Omental fat pad (tissue), 3 donors: ENCODE measurements at regions not wholly inside any gene's neighbourhood (a gene's known extent, or its start where the extent isn't known, plus 50 kb on each side); places are given as distances from the start of the nearest gene placed in this dataset.

Experiments used
- ATAC-seq: fragments of 150-250 bp; one replicate; pipeline ENCODE4 v1.9.1; 2016; ENCODE audit warnings: mild to moderate bottlenecking, moderate library complexity; ENCODE audit not compliant: low FRiP score
- DNase-seq: peaks from one replicate; pipeline ENCODE4 v3.0.0-alpha.2; 2019; ENCODE audit warnings: low spot score
- CTCF ChIP-seq, 3 donors: fragments of 450-650 bp; IDR thresholded peaks; one replicate each; pipeline ENCODE4 v1.5.1; 2016 to 2017; ENCODE audit warnings: antibody characterized with exemption in 3 of 3, mild to moderate bottlenecking in 3 of 3, moderate library complexity in 2 of 3

DNA sequence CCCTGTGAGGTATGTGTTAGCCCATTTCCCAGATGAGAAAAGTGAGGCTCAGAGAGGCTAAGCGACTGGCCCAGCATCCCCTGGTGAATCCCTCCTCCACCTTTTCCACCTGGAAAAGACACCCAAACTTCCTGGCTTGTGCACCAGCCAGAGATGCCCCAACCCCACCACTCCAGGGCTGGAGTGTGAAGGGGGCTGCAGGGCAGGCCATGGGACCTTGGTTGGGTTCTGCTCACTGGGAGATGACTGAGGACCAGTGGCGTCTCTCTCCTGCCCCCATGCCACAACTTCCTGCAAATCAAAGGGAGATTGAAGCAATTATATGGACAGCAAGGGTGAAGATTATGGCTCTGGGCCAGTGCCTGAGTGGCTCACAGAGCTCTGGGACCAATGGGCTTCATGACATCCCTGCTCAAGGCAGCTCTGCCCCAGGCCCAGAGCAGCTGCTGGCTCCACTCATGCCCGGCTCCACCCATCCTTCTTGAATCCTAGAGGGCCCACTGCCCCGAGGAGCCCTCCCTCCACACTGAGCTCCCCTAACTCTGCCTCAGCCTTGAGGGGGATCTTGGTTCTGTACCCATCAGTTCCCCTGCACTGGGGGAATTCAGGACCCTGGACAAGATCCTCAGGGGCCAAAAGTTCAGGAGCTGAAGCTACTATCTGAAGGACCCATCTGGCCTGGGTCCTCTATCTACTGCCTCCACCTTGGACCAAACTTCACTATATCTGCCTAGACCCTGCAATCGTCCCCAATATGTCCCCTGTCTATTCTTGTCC lies 416.9 kb downstream of the PTPRU start:
- TF ChIP-seq CTCF (IDR thresholded peaks at IDR 0.05): no peak
- ATAC-seq: no peak
- no peak for DNase-seq

DNA sequence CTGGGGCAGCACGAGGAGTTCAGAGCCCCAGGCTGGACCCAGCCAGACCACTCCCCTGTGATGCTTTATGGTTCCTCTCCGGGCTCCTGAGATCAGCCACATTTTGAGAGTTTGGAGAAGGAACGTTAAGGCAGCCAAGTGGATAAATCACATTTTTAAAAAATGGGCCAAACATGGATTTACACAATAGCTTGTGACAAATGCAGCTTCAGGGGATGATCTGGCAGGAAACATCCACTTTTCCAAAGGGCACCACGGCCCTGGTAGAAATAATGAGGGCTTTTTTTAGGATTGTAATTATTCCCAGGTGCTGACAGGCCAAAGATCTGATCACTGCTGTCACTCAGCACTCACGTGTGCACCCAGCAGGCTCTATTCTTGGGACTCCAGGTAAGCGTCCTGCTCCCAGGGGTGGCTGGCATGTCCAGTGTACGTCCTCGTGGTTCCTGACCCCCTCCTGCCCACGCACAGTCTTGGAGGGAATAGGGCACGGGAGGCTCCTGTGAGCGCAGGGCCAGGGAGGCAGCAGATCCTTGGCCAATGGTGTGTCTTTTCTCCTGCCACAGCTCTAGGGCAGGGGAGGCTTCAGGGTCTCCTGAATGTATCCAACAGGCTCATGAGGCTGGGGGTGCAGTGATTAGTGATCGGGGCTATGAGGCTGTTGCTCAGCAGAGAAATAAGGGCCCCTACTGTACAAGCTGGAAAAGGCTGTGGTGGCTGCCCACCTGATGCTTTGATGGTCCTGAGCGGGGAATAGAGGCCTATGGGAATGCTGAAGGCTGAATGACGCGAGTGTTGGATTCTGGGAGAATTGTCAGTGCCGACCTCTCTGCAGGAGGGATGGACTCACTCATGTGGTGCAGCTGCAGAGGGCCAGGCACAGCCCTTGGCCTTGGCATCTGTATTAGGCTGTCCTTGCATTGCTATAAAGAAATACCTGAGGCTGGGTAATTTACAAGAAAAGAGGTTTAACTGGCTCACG lies 415.7 kb downstream of the PTPRU start:
- ATAC-seq: no peak
- TF ChIP-seq CTCF (IDR thresholded peaks at IDR 0.05): no peak
- no peak for DNase-seq

DNA sequence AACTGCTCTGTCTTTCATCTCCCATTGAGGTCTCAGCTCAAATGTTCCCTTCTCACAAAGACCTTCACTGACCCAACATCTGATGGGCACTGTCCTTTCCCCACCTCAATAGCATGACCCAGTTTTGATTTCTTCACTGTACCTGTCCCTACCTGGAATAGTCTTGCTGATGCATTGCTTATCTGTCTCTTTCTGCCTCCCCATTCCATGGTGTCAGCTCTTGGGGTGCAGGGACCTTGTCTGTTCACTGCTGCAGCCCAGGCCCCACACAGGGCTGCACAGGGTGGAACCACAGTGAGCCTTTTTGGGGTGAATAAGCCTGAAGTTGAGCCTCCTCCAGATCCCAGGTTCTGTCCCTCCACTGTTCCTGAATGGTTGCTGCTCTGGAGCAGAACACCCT lies 414.9 kb downstream of the PTPRU start:
- ATAC-seq (no peak), DNase-seq (no peak)
- no peak for TF ChIP-seq CTCF (IDR thresholded peaks at IDR 0.05)

- ATAC-seq (no peak), DNase-seq (no peak)
- TF ChIP-seq CTCF (IDR thresholded peaks at IDR 0.05): no peak
Observed at GRCh38 chr1:29650476-29650875, 414.2 kb downstream of the PTPRU start.

DNA sequence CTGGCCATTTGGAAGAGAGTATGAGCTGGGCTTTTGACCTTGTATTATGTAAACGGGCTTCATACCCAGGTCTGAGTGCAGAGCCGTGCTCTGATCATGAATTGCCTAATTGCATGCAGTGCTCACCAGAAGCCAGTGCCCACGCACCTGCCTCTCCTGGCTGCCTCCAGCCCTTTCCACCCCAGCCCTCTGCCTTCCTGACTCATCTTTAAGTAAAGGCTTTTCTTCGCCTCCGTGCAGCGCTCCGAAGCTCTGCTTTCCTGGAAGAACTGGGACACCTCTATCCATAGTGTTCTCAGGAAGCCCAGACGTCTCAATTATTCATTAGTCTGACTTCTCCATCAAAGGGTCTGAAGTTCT lies 413.7 kb downstream of the PTPRU start:
- no peak for DNase-seq
- no peak for TF ChIP-seq CTCF (IDR thresholded peaks at IDR 0.05)
- no peak for ATAC-seq

GRCh38 chr1:29649189-29650040 lies 413.1 kb downstream of the PTPRU start:
- ATAC-seq (no peak), DNase-seq (no peak)
- no peak for TF ChIP-seq CTCF (IDR thresholded peaks at IDR 0.05)
